Right lobe of liver (tissue), 6 donors: ENCODE measurements at regions not wholly inside any gene's neighbourhood (a gene's known extent, or its start where the extent isn't known, plus 50 kb on each side); places are given as distances from the start of the nearest gene placed in this dataset.

Experiments
- ATAC-seq, 4 donors: fragments of 200-7000 bp; cut with Tn5 transposase; one replicate each; pipeline ENCODE4 v1.9.1; 2020; ENCODE audit warnings: mild to moderate bottlenecking in 4 of 4, moderate library complexity in 4 of 4
- DNase-seq, 3 donors: peaks; one replicate each; pipeline ENCODE4 v3.0.0-alpha.2; 2020
- H3K27ac ChIP-seq, 3 donors: fragments of 200-600 bp; one replicate each; pipeline ENCODE4 v1.8.0; 2022
- H3K27me3 ChIP-seq, 2 donors: fragments of 200-600 bp; one replicate each; pipeline ENCODE4 v1.8.0; 2022
- H3K36me3 ChIP-seq, 4 donors: fragments of 200-600 bp; sonication (generic) in 1 of 4; one replicate each; pipeline versions ENCODE4 v1.5.1 to v1.8.0; 2017 to 2022; ENCODE audit warnings: control low read depth in 1 of 4
- H3K4me1 ChIP-seq, 4 donors: fragments of 200-600 bp; sonication (generic) in 1 of 4; one replicate each; pipeline versions ENCODE4 v1.5.1 to v1.8.0; 2017 to 2022; ENCODE audit warnings: control low read depth in 1 of 4
- H3K4me3 ChIP-seq, 3 donors: fragments of 200-600 bp; one replicate each; pipeline ENCODE4 v1.8.0; 2022
- H3K9me3 ChIP-seq, 4 donors: fragments of 200-600 bp; sonication (generic) in 1 of 4; one replicate each; pipeline versions ENCODE4 v1.5.1 to v1.8.0; 2017 to 2022; ENCODE audit warnings: control low read depth in 1 of 4
- POLR2A ChIP-seq: fragments of 450-650 bp; IDR thresholded peaks from one replicate; pipeline ENCODE4 v1.6.1; 2017; ENCODE audit warnings: antibody characterized with exemption, mild to moderate bottlenecking
- WGBS: methylation state at CpG from one replicate; pipeline ENCODE4 v1.1.6; 2018; ENCODE audit warnings: low coverage, low lambda C conversion rate; ENCODE audit not compliant: insufficient coverage; ENCODE audit errors: missing lambda C conversion rate; 5-methylcytosine and 5-hydroxymethylcytosine counted together
- intact Hi-C, 2 donors: fragments of 100-400 bp; cut with DNase I; formaldehyde crosslinking; loops; one replicate each; pipeline versions ENCODE4 v1.11.2 to v1.14.1; 2022
- TF ChIP-seq, protein P1 (sequence below), 4 donors: fragments of 200-600 bp in 3 of 4; fragments of 450-650 bp in 1 of 4; IDR thresholded peaks; one replicate each; pipeline versions ENCODE4 v1.5.1 to v1.8.0; 2016 to 2022; ENCODE audit warnings: antibody characterized with exemption in 4 of 4, mild to moderate bottlenecking in 2 of 4
- donor health status: DM: no; HTN: yes; CAD: no.
- donor health status: DM: no; HTN: no; CAD: no.
- donor health status: DM: no; HTN: no; CAD: no.
- donor health status: DM: no; HTN: yes; CAD: no.
- donor health status: DM: no; HTN: yes; CAD: no.

DNA sequence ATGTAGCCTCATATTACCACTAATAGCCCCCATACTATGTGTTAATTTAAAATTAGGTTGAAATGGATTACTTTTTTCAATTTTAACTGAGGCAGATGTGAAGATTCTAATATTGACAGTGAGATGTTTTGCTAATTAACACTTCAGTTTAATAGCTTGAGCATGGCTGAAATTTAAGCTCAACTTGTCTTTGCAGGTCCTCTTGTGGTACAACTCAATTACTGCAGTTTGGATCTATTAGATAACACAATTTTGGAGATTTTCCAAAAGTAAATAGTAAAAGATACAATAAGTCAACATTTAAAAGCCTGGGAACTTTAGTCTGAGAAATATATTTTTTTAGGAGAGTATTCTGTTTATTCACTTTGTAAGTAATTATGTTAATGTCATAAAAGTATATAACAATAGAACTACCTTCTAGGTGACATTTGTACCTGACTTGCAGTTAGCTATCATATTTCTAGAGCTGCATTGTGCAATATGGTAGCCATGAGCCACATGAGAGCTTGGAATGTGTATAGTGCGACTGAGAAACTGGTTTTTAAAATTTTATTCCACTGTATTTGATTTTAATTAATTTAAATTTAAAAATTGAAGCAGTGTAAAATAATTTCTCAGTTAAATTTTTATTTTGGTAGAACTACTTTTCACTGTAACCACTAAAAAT is 73.1 kb upstream of the FMR1 start:
- TF ChIP-seq, protein P1, sequence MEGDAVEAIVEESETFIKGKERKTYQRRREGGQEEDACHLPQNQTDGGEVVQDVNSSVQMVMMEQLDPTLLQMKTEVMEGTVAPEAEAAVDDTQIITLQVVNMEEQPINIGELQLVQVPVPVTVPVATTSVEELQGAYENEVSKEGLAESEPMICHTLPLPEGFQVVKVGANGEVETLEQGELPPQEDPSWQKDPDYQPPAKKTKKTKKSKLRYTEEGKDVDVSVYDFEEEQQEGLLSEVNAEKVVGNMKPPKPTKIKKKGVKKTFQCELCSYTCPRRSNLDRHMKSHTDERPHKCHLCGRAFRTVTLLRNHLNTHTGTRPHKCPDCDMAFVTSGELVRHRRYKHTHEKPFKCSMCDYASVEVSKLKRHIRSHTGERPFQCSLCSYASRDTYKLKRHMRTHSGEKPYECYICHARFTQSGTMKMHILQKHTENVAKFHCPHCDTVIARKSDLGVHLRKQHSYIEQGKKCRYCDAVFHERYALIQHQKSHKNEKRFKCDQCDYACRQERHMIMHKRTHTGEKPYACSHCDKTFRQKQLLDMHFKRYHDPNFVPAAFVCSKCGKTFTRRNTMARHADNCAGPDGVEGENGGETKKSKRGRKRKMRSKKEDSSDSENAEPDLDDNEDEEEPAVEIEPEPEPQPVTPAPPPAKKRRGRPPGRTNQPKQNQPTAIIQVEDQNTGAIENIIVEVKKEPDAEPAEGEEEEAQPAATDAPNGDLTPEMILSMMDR (IDR thresholded peaks at IDR 0.05) = peak; percentile 43 to 54 (median 49)
- no peak for TF ChIP-seq POLR2A
- ATAC-seq = peak; percentile 45 to 72 (median 65)
- H3K4me1 ChIP-seq = no peaks in the 10 kb centered on the region
- H3K36me3 ChIP-seq = no peaks in the 10 kb centered on the region
- H3K9me3 ChIP-seq = no peaks in the 10 kb centered on the region
- H3K27me3 ChIP-seq = no peaks in the 10 kb centered on the region
- H3K4me3 ChIP-seq = no peak overlapping the region
- no peak for DNase-seq
- no peak overlapping the region for H3K27ac ChIP-seq
- intact Hi-C loops = no loop called here
- WGBS = 6% methylated on average over 1 of the region's 1 CpG

DNA sequence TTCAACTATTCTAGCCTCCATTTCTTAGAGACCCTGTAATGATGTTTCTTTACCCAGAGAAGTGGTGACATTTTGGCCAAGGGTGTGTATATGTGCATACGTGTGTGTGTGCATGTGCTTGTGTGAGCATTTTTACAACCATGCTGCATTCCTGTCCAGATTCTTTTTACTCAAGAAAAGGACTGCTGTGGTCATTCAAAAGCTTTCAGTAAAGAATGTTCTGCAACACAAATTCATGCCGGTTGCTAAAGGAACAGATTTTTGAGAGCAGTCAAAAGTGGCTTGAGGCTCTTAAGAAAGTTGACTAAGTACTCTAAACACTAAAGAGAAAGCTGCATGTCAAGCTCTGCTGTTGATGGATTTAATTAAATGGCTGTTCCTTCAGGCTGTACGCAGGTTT is 65.0 kb upstream of the FMR1 start:
- TF ChIP-seq, protein P1 (IDR thresholded peaks at IDR 0.05) = no peak
- TF ChIP-seq POLR2A = no peak
- DNase-seq = no peak

DNA sequence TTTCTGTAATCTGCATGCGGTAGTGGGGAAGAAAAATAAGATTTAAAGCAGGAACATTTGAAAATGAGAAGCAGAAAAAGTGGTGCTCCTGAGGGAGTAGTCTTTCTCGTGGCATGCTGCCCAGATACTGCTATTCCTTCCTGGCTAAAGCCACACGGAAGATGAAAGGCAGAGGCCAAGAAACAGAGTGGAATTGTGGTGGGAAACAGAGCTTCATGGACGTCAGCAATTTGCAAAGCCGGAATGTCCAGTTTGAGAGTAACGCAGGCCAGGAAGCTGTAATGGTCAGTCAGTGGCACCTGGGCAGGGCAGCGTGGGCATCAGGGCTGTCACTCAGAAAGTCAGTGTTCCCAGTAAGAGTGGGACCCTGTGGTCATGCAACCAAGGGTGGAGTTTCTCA is 63.7 kb upstream of the FMR1 start:
- H3K27ac ChIP-seq = no peak overlapping the region
- H3K27me3 ChIP-seq = no peaks in the 10 kb centered on the region
- no peak overlapping the region for H3K4me3 ChIP-seq
- H3K4me1 ChIP-seq = no peaks in the 10 kb centered on the region
- no peak for ATAC-seq
- no peaks in the 10 kb centered on the region for H3K9me3 ChIP-seq
- 45% methylated on average over 6 of the region's 7 CpGs for WGBS
- intact Hi-C loops = no loop called here
- H3K36me3 ChIP-seq = no peaks in the 10 kb centered on the region
- TF ChIP-seq, protein P1 (IDR thresholded peaks at IDR 0.05) = no peak
- TF ChIP-seq POLR2A = no peak
- DNase-seq = no peak

More for the DNA sequence above, 65.0 kb upstream of the FMR1 start:
- no peak overlapping the region for H3K4me3 ChIP-seq
- no peak for ATAC-seq
- no peaks in the 10 kb centered on the region for H3K36me3 ChIP-seq
- no peaks in the 10 kb centered on the region for H3K9me3 ChIP-seq
- H3K27me3 ChIP-seq = no peaks in the 10 kb centered on the region
- no peaks in the 10 kb centered on the region for H3K4me1 ChIP-seq
- 68% methylated on average over 3 of the region's 3 CpGs for WGBS
- intact Hi-C loops = no loop called here
- no peak overlapping the region for H3K27ac ChIP-seq

DNA sequence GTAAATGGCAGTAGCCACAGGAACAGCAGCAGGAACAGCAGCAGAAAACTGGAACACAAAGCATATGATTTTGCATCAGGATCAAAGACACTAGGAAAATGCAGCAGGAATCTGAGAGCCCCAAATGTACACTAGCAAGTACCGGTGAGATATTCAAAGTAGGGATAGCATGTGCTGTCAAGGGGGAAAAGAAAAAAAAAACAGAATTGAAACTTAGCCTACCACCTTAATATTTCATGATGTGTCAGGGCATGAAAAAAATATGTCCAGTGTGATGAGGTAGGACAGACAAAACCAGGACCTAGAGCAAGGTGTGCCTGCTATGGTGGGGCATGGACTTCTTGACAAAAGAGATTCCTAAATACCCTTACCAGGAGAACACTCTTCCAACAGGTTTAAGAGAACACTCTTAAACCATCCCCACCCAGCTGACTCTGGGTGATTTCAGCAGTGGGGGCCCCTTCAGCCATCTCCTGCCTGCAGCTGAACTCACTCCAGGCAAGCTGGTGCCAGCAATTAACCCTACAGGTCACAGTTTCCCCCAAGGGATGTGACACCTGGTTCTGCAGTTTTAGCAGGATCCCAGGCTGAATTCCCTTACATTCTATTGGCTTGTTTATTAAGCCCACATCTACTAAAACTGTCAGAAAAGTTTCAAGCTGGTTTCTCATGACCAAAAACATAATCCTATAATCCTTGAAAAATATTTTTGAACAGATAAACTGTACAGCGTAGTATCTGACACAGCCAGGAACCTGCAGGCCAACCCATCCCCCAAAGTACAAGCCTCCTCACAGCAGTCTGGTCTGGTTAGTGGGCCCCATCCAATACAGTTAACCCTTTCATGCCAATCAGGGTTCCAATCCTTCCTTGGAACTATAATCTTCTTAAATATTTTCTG is 62.9 kb upstream of the FMR1 start:
- no peak overlapping the region for H3K4me3 ChIP-seq
- no peaks in the 10 kb centered on the region for H3K9me3 ChIP-seq
- no peak for ATAC-seq
- H3K27ac ChIP-seq = no peak overlapping the region
- intact Hi-C loops = no loop called here
- no peak for TF ChIP-seq POLR2A
- TF ChIP-seq, protein P1 (IDR thresholded peaks at IDR 0.05) = no peak
- 80% methylated on average over 2 of the region's 2 CpGs for WGBS
- DNase-seq = no peak
- no peaks in the 10 kb centered on the region for H3K36me3 ChIP-seq
- no peaks in the 10 kb centered on the region for H3K4me1 ChIP-seq
- no peaks in the 10 kb centered on the region for H3K27me3 ChIP-seq
